Lower lobe of right lung (tissue), 2 donors: ENCODE measurements at regions not wholly inside any gene's neighbourhood (a gene's known extent, or its start where the extent isn't known, plus 50 kb on each side); places are given as distances from the start of the nearest gene placed in this dataset.

ENCODE experiments used
- ATAC-seq, 2 donors: fragments of 200-7000 bp; cut with Tn5 transposase; one replicate each; pipeline ENCODE4 v1.9.1; 2020 to 2022; ENCODE audit warnings: mild to moderate bottlenecking in 2 of 2, moderate library complexity in 2 of 2
- DNase-seq: peaks from one replicate; pipeline ENCODE4 v3.0.0-alpha.2; 2020
- H3K27ac ChIP-seq: fragments of 200-600 bp; one replicate; pipeline ENCODE4 v1.8.0; 2022
- H3K27me3 ChIP-seq: fragments of 200-600 bp; one replicate; pipeline ENCODE4 v1.8.0; 2022; ENCODE audit warnings: low read depth
- H3K36me3 ChIP-seq: fragments of 200-600 bp; one replicate; pipeline ENCODE4 v1.8.0; 2022; ENCODE audit warnings: mild to moderate bottlenecking
- H3K4me1 ChIP-seq: fragments of 200-600 bp; one replicate; pipeline ENCODE4 v1.8.0; 2022
- H3K4me3 ChIP-seq: fragments of 200-600 bp; one replicate; pipeline ENCODE4 v1.8.0; 2022; ENCODE audit warnings: mild to moderate bottlenecking
- H3K9me3 ChIP-seq: fragments of 200-600 bp; one replicate; pipeline ENCODE4 v1.8.0; 2022
- CTCF ChIP-seq: fragments of 200-600 bp; IDR thresholded peaks from one replicate; pipeline ENCODE4 v1.8.0; 2022; ENCODE audit warnings: antibody characterized with exemption, mild to moderate bottlenecking
- intact Hi-C: fragments of 100-400 bp; cut with DNase I; formaldehyde crosslinking; loops from one replicate; pipeline ENCODE4 v1.11.0; 2022
- donor health status: DM: no; HTN: yes; CAD: no; lungs with severe emphysema.

GRCh38 chr1:99193431-99193830, 70.9 kb upstream of the PLPPR4 start:
- Histone ChIP-seq H3K9me3 (no peaks in the 10 kb centered on the region), H3K27ac (no peak overlapping the region), H3K4me3 (no peak overlapping the region), H3K27me3 (no peaks in the 10 kb centered on the region), H3K36me3 (no peaks in the 10 kb centered on the region), H3K4me1 (no peaks in the 10 kb centered on the region)
- no peak for ATAC-seq
- intact Hi-C loops: no loop called here
- TF ChIP-seq CTCF: no peak
- DNase-seq: no peak

DNA sequence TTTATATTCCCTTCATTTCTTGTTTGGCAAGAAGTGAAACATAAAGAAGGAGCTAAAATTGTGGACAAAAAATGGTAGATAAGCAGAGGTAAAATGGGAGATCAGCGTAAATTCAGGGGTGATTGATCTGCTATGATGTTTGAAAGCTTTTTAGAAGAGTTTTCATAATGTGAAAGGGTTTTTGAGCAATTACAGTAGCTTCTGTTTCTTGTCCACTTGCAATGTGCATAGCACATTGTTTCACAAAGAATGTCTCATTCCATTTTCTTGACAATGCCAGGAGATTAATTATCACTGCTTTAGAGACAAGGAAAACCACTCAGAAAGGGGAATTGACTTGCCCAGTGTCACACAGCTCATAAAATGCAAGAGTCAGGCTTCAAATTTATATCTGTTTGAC, 65.9 kb upstream of the PLPPR4 start:
- H3K27ac ChIP-seq: no peak overlapping the region
- H3K36me3 ChIP-seq: no peaks in the 10 kb centered on the region
- ATAC-seq (no peak), DNase-seq (no peak)
- no peak for TF ChIP-seq CTCF
- no peak overlapping the region for H3K4me3 ChIP-seq
- H3K4me1 ChIP-seq: no peaks in the 10 kb centered on the region
- intact Hi-C loops: no loop called here
- H3K27me3 ChIP-seq: no peaks in the 10 kb centered on the region
- no peaks in the 10 kb centered on the region for H3K9me3 ChIP-seq

GRCh38 chr1:99207216-99207615, 57.1 kb upstream of the PLPPR4 start:
- intact Hi-C loops: no loop called here
- DNase-seq (no peak), ATAC-seq (no peak)
- no peaks in the 10 kb centered on the region for H3K9me3 ChIP-seq
- H3K36me3 ChIP-seq: no peaks in the 10 kb centered on the region
- H3K4me3 ChIP-seq: no peak overlapping the region
- no peaks in the 10 kb centered on the region for H3K27me3 ChIP-seq
- no peak overlapping the region for H3K27ac ChIP-seq
- H3K4me1 ChIP-seq: no peaks in the 10 kb centered on the region
- TF ChIP-seq CTCF: no peak
